MCF 10A (cell line): ENCODE measurements at regions not wholly inside any gene's neighbourhood (a gene's known extent, or its start where the extent isn't known, plus 50 kb on each side); places are given as distances from the start of the nearest gene placed in this dataset.

ENCODE experiments used
- BruUV-seq: library from RNA; stranded (reverse); fragments of 400-500 nt; replicated peaks from 2 replicates; lab custom pipeline; 2021; lab: Mats Ljungman, UMichigan
- CTCF ChIA-PET: fragments of 300-600 bp; sonication (Branson Sonifier 250); formaldehyde crosslinking; extraction: SDS; loops from one replicate; lab custom pipeline; 2021; ENCODE audit warnings: antibody characterized with exemption, inconsistent platforms; lab: Yijun Ruan, JAX
- POLR2A ChIA-PET: fragments of 300-600, 350-650 bp; sonication (Branson Sonifier 250); formaldehyde crosslinking; extraction: SDS; loops from one replicate; lab custom pipeline; 2020; ENCODE audit warnings: antibody characterized with exemption, inconsistent platforms; lab: Yijun Ruan, JAX
- DNase-seq: peaks from one replicate; pipeline ENCODE4 v3.0.0-alpha.2; 2018; ENCODE audit not compliant: unreplicated experiment
- H3K27ac Mint-ChIP-seq: one replicate; pipeline ENCODE4 v1.8.0; 2022; ENCODE audit warnings: mild to moderate bottlenecking, low read depth, mixed read lengths; ENCODE audit not compliant: unreplicated experiment
- H3K27me3 Mint-ChIP-seq: one replicate; pipeline ENCODE4 v1.8.0; 2022; ENCODE audit warnings: mixed read lengths; ENCODE audit not compliant: insufficient read depth, unreplicated experiment
- H3K36me3 Mint-ChIP-seq: one replicate; pipeline ENCODE4 v1.8.0; 2022; ENCODE audit warnings: mild to moderate bottlenecking, moderate library complexity, mixed read lengths; ENCODE audit not compliant: insufficient read depth, unreplicated experiment
- H3K4me1 Mint-ChIP-seq: one replicate; pipeline ENCODE4 v1.8.0; 2022; ENCODE audit warnings: mixed read lengths; ENCODE audit not compliant: insufficient read depth, unreplicated experiment
- H3K4me3 Mint-ChIP-seq: one replicate; pipeline ENCODE4 v1.8.0; 2022; ENCODE audit warnings: mild to moderate bottlenecking, moderate library complexity, mixed read lengths; ENCODE audit not compliant: unreplicated experiment
- H3K9me3 Mint-ChIP-seq: one replicate; pipeline ENCODE4 v1.8.0; 2022; ENCODE audit warnings: mixed read lengths; ENCODE audit not compliant: unreplicated experiment
- CTCF ChIP-seq: fragments of 200-600 bp; IDR thresholded peaks from one replicate; pipeline ENCODE4 v1.8.0; 2022; ENCODE audit warnings: antibody characterized with exemption, mild to moderate bottlenecking; ENCODE audit not compliant: unreplicated experiment
- intact Hi-C: fragments of 100-400 bp; cut with micrococcal nuclease; formaldehyde crosslinking; loops from 2 replicates; pipeline ENCODE4 v1.14.1; 2022

GRCh38 chr3:59374818-59375211 is 325.0 kb upstream of the CFAP20DC start:
- no TSS peak for BruUV-seq
- Mint-ChIP-seq H3K27ac (no peak overlapping the region), H3K36me3 (no peaks in the 10 kb centered on the region), H3K4me3 (no peak overlapping the region), H3K9me3 (no peaks in the 10 kb centered on the region), H3K27me3 (no peaks in the 10 kb centered on the region), H3K4me1 (no peaks in the 10 kb centered on the region)
- DNase-seq, result no peak
- TF ChIP-seq CTCF, result no peak
- POLR2A ChIA-PET, result interaction anchor here (0.7 kb wide), 1 partner anchor 164 kb away, joined by 3 read pairs; no protein-coding TSS in a partner anchor
- CTCF ChIA-PET, result no interaction called here
- intact Hi-C loops, result no loop called here

- Mint-ChIP-seq H3K4me3 (no peak overlapping the region), H3K9me3 (no peaks in the 10 kb centered on the region), H3K4me1 (no peaks in the 10 kb centered on the region), H3K36me3 (no peaks in the 10 kb centered on the region), H3K27ac (no peak overlapping the region), H3K27me3 (no peaks in the 10 kb centered on the region)
- CTCF ChIA-PET, result no interaction called here
- TF ChIP-seq CTCF, result no peak
- POLR2A ChIA-PET, result no interaction called here
- DNase-seq, result no peak
- intact Hi-C loops, result no loop called here
- no TSS peak for BruUV-seq
These were observed 324.4 kb upstream of the CFAP20DC start for GRCh38 chr3:59374091-59374817.

- intact Hi-C loops, result no loop called here
- no peaks in the 10 kb centered on the region for H3K27me3 Mint-ChIP-seq
- peaks cover 2% of the 10 kb centered on the region for H3K4me1 Mint-ChIP-seq
- H3K4me3 Mint-ChIP-seq, result no peak overlapping the region
- CTCF ChIA-PET, result interaction anchor here (0.6 to 1.0 kb wide), 3 partner anchors 12 to 1120 kb away, joined by 3 to 4 read pairs (median 3); no protein-coding TSS in a partner anchor
- no peak overlapping the region for H3K27ac Mint-ChIP-seq
- no peak for DNase-seq
- no TSS peak for BruUV-seq
- no peak for TF ChIP-seq CTCF
- no peaks in the 10 kb centered on the region for H3K9me3 Mint-ChIP-seq
- POLR2A ChIA-PET, result no interaction called here
- H3K36me3 Mint-ChIP-seq, result no peaks in the 10 kb centered on the region
These were observed 322.5 kb upstream of the CFAP20DC start for GRCh38 chr3:59372346-59372745.

GRCh38 chr3:59368900-59369675 is 319.3 kb upstream of the CFAP20DC start:
- H3K4me3 Mint-ChIP-seq, result no peak overlapping the region
- no peaks in the 10 kb centered on the region for H3K27me3 Mint-ChIP-seq
- H3K36me3 Mint-ChIP-seq, result no peaks in the 10 kb centered on the region
- intact Hi-C loops, result no loop called here
- no peak for TF ChIP-seq CTCF
- POLR2A ChIA-PET, result no interaction called here
- H3K9me3 Mint-ChIP-seq, result no peaks in the 10 kb centered on the region
- CTCF ChIA-PET, result interaction anchor here (0.5 to 1.1 kb wide), 2 partner anchors 800 to 1012 kb away, joined by 3 read pairs; no protein-coding TSS in a partner anchor
- BruUV-seq, result no TSS peak
- DNase-seq, result no peak
- no peak overlapping the region for H3K27ac Mint-ChIP-seq
- H3K4me1 Mint-ChIP-seq, result peaks cover 19% of the 10 kb centered on the region
